Smooth muscle cell (in vitro differentiated cells): ENCODE measurements at regions not wholly inside any gene's neighbourhood (a gene's known extent, or its start where the extent isn't known, plus 50 kb on each side); places are given as distances from the start of the nearest gene placed in this dataset.

Experiments
- DNase-seq: peaks from one replicate; lab custom pipeline; 2025; ENCODE audit not compliant: unreplicated experiment; lab: John Stamatoyannopoulos, UW
- H2AFZ ChIP-seq: fragments of 200-600 bp; sonication (generic); 2 replicates; pipeline ENCODE4 v1.6.0; 2016; ENCODE audit warnings: antibody characterized with exemption, low read depth, mild to moderate bottlenecking
- H3F3A ChIP-seq: fragments of 200-600 bp; sonication (generic); 2 replicates; pipeline ENCODE4 v1.6.0; 2017; ENCODE audit warnings: antibody characterized with exemption, low read depth
- H3K27ac ChIP-seq: fragments of 200-600 bp; sonication (generic); 2 replicates; pipeline ENCODE4 v1.5.1; 2016; ENCODE audit warnings: low read depth, mild to moderate bottlenecking
- H3K27me3 ChIP-seq: fragments of 200-600 bp; sonication (generic); 2 replicates; pipeline ENCODE4 v1.6.1; 2016; ENCODE audit warnings: low read depth, mild to moderate bottlenecking
- H3K36me3 ChIP-seq: fragments of 200-600 bp; sonication (generic); 2 replicates; pipeline ENCODE4 v1.5.1; 2016; ENCODE audit warnings: low read depth
- H3K4me1 ChIP-seq: fragments of 200-600 bp; sonication (generic); 2 replicates; pipeline ENCODE4 v1.5.1; 2016; ENCODE audit warnings: low read depth
- H3K4me2 ChIP-seq: fragments of 200-600 bp; sonication (generic); 2 replicates; pipeline ENCODE4 v1.6.0; 2016; ENCODE audit warnings: mild to moderate bottlenecking
- H3K4me3 ChIP-seq: fragments of 200-600 bp; sonication (generic); 2 replicates; pipeline ENCODE4 v1.5.1; 2016; ENCODE audit warnings: mild to moderate bottlenecking
- H3K79me2 ChIP-seq: fragments of 200-600 bp; sonication (generic); 2 replicates; pipeline ENCODE4 v1.6.0; 2016; ENCODE audit warnings: low read depth, mild to moderate bottlenecking
- H3K9ac ChIP-seq: fragments of 200-600 bp; sonication (generic); 2 replicates; pipeline ENCODE4 v1.6.0; 2016; ENCODE audit warnings: low read depth
- H3K9me3 ChIP-seq: fragments of 200-600 bp; sonication (generic); replicated peaks from 2 replicates; pipeline ENCODE4 v1.5.1; 2016; ENCODE audit warnings: low read depth
- H4K20me1 ChIP-seq: fragments of 200-600 bp; sonication (generic); 2 replicates; pipeline ENCODE4 v1.6.0; 2016; ENCODE audit warnings: low read depth
- WGBS: methylation state at CpG from one replicate; pipeline ENCODE4 v1.1.7; 2016; ENCODE audit warnings: low lambda C conversion rate; 5-methylcytosine and 5-hydroxymethylcytosine counted together
- TF ChIP-seq, protein P1 (sequence below): fragments of 200-600 bp; sonication (generic); IDR thresholded peaks from 2 replicates; pipeline ENCODE4 v1.5.1; 2017; ENCODE audit warnings: borderline replicate concordance, mild to moderate bottlenecking, antibody characterized with exemption; ENCODE audit not compliant: insufficient read depth, poor library complexity, severe bottlenecking

DNA sequence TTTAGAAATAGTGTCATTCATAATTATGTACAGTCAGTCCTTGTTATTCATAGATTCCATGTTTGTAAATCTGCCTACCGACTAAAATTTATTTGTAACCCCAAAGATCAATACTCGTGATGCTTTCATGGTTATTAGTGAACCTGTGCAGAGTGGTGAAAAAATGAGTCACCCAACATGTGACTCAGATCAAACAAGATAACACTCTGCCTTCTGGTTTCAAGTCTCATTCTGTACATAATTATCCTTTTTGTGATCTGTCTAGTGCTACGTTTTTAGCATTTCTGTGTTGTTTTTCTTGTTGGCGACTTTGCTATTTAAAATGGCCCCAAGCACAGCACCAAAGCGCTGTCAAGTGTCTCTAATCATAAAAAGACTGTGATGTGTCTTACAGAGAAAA, 274.7 kb downstream of the SUCLA2 start:
- H2AFZ ChIP-seq = no peak overlapping the region
- H3K4me3 ChIP-seq = no peak overlapping the region
- H3K4me1 ChIP-seq = no peaks in the 10 kb centered on the region
- no peak for DNase-seq
- H3K4me2 ChIP-seq = no peak overlapping the region
- no peaks in the 10 kb centered on the region for H3F3A ChIP-seq
- H4K20me1 ChIP-seq = no peaks in the 10 kb centered on the region
- H3K79me2 ChIP-seq = no peaks in the 10 kb centered on the region
- no peak overlapping the region for H3K27ac ChIP-seq
- H3K9ac ChIP-seq = no peak overlapping the region
- TF ChIP-seq, protein P1, sequence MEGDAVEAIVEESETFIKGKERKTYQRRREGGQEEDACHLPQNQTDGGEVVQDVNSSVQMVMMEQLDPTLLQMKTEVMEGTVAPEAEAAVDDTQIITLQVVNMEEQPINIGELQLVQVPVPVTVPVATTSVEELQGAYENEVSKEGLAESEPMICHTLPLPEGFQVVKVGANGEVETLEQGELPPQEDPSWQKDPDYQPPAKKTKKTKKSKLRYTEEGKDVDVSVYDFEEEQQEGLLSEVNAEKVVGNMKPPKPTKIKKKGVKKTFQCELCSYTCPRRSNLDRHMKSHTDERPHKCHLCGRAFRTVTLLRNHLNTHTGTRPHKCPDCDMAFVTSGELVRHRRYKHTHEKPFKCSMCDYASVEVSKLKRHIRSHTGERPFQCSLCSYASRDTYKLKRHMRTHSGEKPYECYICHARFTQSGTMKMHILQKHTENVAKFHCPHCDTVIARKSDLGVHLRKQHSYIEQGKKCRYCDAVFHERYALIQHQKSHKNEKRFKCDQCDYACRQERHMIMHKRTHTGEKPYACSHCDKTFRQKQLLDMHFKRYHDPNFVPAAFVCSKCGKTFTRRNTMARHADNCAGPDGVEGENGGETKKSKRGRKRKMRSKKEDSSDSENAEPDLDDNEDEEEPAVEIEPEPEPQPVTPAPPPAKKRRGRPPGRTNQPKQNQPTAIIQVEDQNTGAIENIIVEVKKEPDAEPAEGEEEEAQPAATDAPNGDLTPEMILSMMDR = no peak
- H3K36me3 ChIP-seq = no peaks in the 10 kb centered on the region
- H3K9me3 ChIP-seq = no peaks in the 10 kb centered on the region
- no peaks in the 10 kb centered on the region for H3K27me3 ChIP-seq
- WGBS = 68% methylated on average over 5 of the region's 5 CpGs

DNA sequence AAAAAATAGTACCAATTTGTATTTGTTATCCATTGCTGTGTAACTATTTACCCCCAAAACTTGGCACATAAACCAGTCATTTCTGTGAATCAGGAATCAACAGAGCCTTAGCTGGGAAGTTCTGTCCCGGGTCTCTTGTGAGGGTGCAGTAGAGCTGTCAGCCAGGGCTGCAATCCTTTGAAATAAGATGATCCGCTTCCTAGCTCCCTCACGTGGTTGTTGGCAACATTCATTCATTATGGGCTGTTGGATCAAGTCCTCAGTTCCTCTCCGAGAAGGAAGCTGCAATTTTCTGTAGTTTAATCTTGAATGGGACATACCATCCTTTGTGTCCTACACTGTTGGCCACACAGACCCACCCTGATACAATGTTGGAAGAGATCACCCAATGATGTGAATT, 277.2 kb downstream of the SUCLA2 start:
- H3K4me1 ChIP-seq = no peaks in the 10 kb centered on the region
- no peak for DNase-seq

DNA sequence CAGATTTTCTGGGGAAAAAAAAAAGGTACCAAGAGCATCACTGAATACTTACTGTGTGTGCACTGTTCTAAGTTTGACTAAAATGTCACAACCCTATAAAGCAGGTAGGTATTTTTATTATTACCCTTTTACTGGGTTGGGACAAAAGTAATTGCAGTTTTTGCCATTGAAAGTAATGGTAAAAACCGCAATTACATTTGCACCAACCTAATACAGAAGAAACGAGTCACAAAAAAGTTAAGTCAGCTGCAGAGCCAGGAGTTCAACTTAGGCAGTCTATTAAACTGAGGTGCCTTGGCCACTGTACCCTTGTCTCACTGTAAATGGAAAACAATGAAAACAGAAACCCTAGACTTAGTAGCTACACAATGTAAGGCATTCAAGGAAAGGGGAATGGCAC, 281.9 kb downstream of the SUCLA2 start:
- Histone ChIP-seq H3K79me2 (no peaks in the 10 kb centered on the region), H3F3A (no peaks in the 10 kb centered on the region), H3K4me3 (no peak overlapping the region), H3K9ac (no peak overlapping the region), H3K4me2 (no peak overlapping the region), H4K20me1 (no peaks in the 10 kb centered on the region), H3K27me3 (no peaks in the 10 kb centered on the region), H3K36me3 (no peaks in the 10 kb centered on the region), H2AFZ (no peak overlapping the region), H3K9me3 (no peaks in the 10 kb centered on the region), H3K27ac (no peak overlapping the region), H3K4me1 (no peaks in the 10 kb centered on the region)
- no peak for DNase-seq
- WGBS = 89% methylated on average over 2 of the region's 2 CpGs
- TF ChIP-seq, protein P1 = no peak

More for the DNA sequence above, 277.2 kb downstream of the SUCLA2 start:
- no peak overlapping the region for H3K4me2 ChIP-seq
- no peaks in the 10 kb centered on the region for H3K36me3 ChIP-seq
- H3K27me3 ChIP-seq = no peaks in the 10 kb centered on the region
- no peak overlapping the region for H2AFZ ChIP-seq
- TF ChIP-seq, protein P1 = no peak
- H3K9ac ChIP-seq = no peak overlapping the region
- 61% methylated on average over 4 of the region's 4 CpGs for WGBS
- H3K4me3 ChIP-seq = no peak overlapping the region
- no peaks in the 10 kb centered on the region for H3K9me3 ChIP-seq
- no peaks in the 10 kb centered on the region for H3K79me2 ChIP-seq
- H4K20me1 ChIP-seq = no peaks in the 10 kb centered on the region
- no peaks in the 10 kb centered on the region for H3F3A ChIP-seq
- H3K27ac ChIP-seq = no peak overlapping the region

DNA sequence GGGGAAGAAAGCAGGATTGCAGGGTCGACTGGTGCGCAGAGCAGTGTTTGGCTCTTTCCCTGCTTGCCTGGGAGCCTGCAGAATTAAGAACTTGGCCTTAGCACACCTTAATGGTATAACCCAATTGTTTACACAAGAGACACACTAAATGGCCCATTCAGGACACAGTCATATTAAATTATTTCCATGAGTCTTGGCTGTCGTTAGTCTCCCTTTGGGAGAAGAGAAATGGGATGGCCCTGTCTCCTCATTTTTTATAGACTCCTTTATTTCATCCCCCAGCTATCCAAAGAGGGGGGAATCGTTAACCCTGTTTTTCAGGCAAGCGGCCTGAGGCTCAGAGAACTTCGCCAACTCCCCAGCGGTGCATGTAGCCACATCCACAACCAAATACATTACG, 282.5 kb downstream of the SUCLA2 start:
- TF ChIP-seq, protein P1 = no peak
- Histone ChIP-seq H3K9me3 (no peaks in the 10 kb centered on the region), H3K9ac (no peak overlapping the region), H3K27ac (no peak overlapping the region), H3K4me1 (no peaks in the 10 kb centered on the region), H2AFZ (no peak overlapping the region), H3K36me3 (no peaks in the 10 kb centered on the region), H3K79me2 (no peaks in the 10 kb centered on the region), H4K20me1 (no peaks in the 10 kb centered on the region), H3K4me2 (no peak overlapping the region), H3K27me3 (no peaks in the 10 kb centered on the region), H3F3A (no peaks in the 10 kb centered on the region), H3K4me3 (no peak overlapping the region)
- no peak for DNase-seq
- 66% methylated on average over 8 of the region's 8 CpGs for WGBS
